ENCODE measurements at regions not wholly inside any gene's neighbourhood (a gene's known extent, or its start where the extent isn't known, plus 50 kb on each side); places are given as distances from the start of the nearest gene placed in this dataset.
"Not testable (repeated sequence)": the region's sequence is repeated elsewhere in the genome, so short reads cannot be mapped to it uniquely, and the experiment has no call there.

- DNase-seq (ENCODE audit: low read depth): no peak
Measured at GRCh38 chr13:37995092-37995491, 125.5 kb upstream of the TRPC4 start.

- DNase-seq (ENCODE audit: low read depth): no peak
Measured at GRCh38 chr13:37986811-37987210, 117.2 kb upstream of the TRPC4 start.

- no peak for DNase-seq (ENCODE audit: low read depth)
Measured at GRCh38 chr13:37985281-37985680, 115.7 kb upstream of the TRPC4 start.

GRCh38 chr13:37984357-37984756, 114.8 kb upstream of the TRPC4 start:
- DNase-seq (ENCODE audit: low read depth): no peak

- DNase-seq (ENCODE audit: low read depth): no peak
Measured at GRCh38 chr13:37981932-37982331, 112.4 kb upstream of the TRPC4 start.

- no peak for DNase-seq (ENCODE audit: low read depth)
Measured at GRCh38 chr13:37978680-37979079, 109.1 kb upstream of the TRPC4 start.

GRCh38 chr13:37968555-37968954, 99.0 kb upstream of the TRPC4 start:
- no peak for DNase-seq (ENCODE audit: low read depth)

GRCh38 chr13:37966266-37966665, 96.7 kb upstream of the TRPC4 start:
- no peak for DNase-seq (ENCODE audit: low read depth)

GRCh38 chr13:37960427-37960826, 90.9 kb upstream of the TRPC4 start:
- DNase-seq (ENCODE audit: low read depth): no peak

- no peak for DNase-seq (ENCODE audit: low read depth)
Measured at GRCh38 chr13:37959284-37959683, 89.7 kb upstream of the TRPC4 start.

GRCh38 chr13:37956536-37956935, 87.0 kb upstream of the TRPC4 start:
- DNase-seq (ENCODE audit: low read depth): no peak

GRCh38 chr13:37954597-37954996, 85.0 kb upstream of the TRPC4 start:
- DNase-seq (ENCODE audit: low read depth): not testable (repeated sequence)

GRCh38 chr13:37954191-37954590, 84.6 kb upstream of the TRPC4 start:
- DNase-seq (ENCODE audit: low read depth): no peak

GRCh38 chr13:37953696-37954095, 84.1 kb upstream of the TRPC4 start:
- no peak for DNase-seq (ENCODE audit: low read depth)

- no peak for DNase-seq (ENCODE audit: low read depth)
Measured at GRCh38 chr13:37950016-37950415, 80.4 kb upstream of the TRPC4 start.

- no peak for DNase-seq (ENCODE audit: low read depth)
Measured at GRCh38 chr13:37947419-37948140, 78.0 kb upstream of the TRPC4 start.

GRCh38 chr13:37945651-37946575, 76.3 kb upstream of the TRPC4 start:
- DNase-seq (ENCODE audit: low read depth): no peak

GRCh38 chr13:37944869-37945442, 75.4 kb upstream of the TRPC4 start:
- DNase-seq (ENCODE audit: low read depth): no peak

- no peak for DNase-seq (ENCODE audit: low read depth)
Measured at GRCh38 chr13:37944081-37944868, 74.7 kb upstream of the TRPC4 start.

- DNase-seq (ENCODE audit: low read depth): no peak
Measured at GRCh38 chr13:37942929-37943328, 73.4 kb upstream of the TRPC4 start.

- DNase-seq (ENCODE audit: low read depth): no peak
Measured at GRCh38 chr13:37934339-37935191, 65.0 kb upstream of the TRPC4 start.
